ENCODE measurements at regions not wholly inside any gene's neighbourhood (a gene's known extent, or its start where the extent isn't known, plus 50 kb on each side); places are given as distances from the start of the nearest gene placed in this dataset.

GRCh38 chr4:138935135-138935807 lies 80.3 kb upstream of the NOCT start:
- TF ChIP-seq CTCF (IDR thresholded peaks at IDR 0.05) (no peak), POLR2A (IDR thresholded peaks at IDR 0.05) (no peak)

Data from esophagus squamous epithelium (tissue), 4 donors.